GM12873 (cell line): ENCODE measurements at regions not wholly inside any gene's neighbourhood (a gene's known extent, or its start where the extent isn't known, plus 50 kb on each side); places are given as distances from the start of the nearest gene placed in this dataset.

Source experiments
- TF ChIP-seq, protein P1 (sequence below): IDR thresholded peaks from 2 replicates; pipeline ENCODE4 v1.5.1; 2012; ENCODE audit warnings: low read depth, mild to moderate bottlenecking, moderate library complexity, low read length, control low read depth; ENCODE audit not compliant: insufficient read depth; ENCODE audit errors: missing control alignments

DNA sequence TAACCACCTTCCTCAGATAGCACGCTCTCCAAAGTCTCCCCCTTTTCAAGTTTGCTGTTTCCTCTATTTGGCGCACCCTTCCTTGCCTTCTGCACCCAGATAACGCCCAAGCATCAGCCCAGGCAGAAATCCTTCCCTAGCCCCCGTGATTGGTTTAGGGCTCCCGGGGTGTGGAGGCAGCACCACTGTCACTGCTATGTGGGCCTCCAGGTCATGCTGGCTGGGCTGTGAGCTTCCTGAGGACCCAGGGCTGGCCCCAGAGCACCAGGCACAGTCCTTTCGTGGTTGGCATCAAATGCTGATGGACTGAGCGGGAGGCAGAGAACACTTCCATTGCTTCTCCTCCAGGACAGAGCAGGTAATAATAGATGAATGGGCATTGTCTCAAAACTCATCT lies 311.4 kb downstream of the BCL11B start:
- TF ChIP-seq, protein P1, sequence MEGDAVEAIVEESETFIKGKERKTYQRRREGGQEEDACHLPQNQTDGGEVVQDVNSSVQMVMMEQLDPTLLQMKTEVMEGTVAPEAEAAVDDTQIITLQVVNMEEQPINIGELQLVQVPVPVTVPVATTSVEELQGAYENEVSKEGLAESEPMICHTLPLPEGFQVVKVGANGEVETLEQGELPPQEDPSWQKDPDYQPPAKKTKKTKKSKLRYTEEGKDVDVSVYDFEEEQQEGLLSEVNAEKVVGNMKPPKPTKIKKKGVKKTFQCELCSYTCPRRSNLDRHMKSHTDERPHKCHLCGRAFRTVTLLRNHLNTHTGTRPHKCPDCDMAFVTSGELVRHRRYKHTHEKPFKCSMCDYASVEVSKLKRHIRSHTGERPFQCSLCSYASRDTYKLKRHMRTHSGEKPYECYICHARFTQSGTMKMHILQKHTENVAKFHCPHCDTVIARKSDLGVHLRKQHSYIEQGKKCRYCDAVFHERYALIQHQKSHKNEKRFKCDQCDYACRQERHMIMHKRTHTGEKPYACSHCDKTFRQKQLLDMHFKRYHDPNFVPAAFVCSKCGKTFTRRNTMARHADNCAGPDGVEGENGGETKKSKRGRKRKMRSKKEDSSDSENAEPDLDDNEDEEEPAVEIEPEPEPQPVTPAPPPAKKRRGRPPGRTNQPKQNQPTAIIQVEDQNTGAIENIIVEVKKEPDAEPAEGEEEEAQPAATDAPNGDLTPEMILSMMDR = no peak

DNA sequence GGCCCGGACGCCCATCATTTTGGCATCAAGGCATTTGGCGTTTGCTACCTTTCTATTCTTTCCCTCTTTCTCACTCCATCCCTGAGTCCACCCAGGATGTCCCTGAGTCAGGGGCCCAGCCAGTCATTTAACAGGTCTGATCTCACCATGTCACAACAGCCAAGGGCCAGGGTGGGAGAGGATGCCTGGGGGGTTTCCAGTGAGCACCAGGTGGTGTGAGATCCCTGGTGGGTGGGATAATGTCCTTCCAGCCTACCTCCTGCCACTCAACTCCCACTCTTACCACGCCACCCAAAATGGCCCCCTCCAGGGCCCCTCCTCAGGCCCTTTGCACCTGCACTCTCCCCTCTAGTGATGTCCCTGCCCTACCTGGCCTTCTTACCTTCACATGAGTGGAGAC lies 310.8 kb downstream of the BCL11B start:
- TF ChIP-seq, protein P1 = no peak

DNA sequence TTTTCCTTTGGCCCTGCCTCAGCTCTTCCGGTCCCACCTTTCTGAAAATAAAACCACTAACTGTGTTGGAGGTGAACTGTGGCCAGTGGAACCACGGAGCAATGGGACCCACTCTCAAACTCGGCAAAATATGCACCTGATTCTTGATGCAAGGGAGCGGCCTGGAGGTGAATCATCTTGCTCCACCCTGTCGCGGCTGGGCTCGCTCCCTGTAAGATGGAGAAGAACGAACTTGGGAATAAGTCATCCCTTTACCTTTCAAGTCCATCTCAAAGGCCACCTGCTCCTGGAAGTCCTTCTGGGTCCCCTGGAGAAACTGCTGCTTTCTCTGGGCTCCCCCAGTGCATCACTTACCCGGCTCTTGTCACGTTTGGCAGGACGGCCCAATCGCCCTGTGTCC lies 309.9 kb downstream of the BCL11B start:
- TF ChIP-seq, protein P1 = no peak

DNA sequence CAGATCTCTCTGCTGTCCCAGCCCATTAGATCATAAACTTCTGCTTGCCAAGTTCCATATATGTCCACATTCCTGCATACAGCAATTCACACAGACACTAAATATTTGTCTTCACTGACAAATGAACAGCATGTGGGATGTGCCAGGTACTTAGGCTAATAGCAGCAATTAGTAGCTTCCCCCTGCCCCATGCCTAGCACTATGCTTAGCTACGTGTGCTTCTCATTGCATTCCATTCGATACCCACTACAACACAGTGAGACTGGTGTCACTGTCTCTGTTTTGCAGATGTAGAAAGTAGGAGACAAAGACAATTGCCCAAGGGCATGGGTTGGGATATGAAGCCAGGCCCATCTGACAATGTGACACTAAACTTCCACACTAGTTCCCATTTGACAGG lies 308.4 kb downstream of the BCL11B start:
- TF ChIP-seq, protein P1 = no peak

DNA sequence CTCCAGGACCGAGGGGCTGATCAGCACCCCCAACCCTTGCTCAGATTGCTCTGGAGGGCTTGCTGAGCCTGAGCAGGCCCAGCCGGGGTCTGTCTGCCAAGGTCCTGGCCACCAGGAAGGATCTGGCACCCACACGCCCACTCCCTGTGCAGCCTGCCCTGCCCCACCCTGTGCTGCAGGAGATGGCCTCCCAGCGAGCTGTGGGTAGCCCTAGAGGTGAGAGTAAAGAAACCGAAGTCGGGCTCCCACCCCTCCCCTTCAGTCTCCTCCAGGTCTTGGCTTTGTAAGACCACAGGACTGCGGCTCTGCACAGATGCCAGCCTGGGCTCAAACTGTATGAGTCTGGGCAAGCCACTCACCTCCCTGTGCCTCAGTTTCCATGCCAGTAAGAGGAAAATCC lies 307.8 kb downstream of the BCL11B start:
- TF ChIP-seq, protein P1 = no peak

DNA sequence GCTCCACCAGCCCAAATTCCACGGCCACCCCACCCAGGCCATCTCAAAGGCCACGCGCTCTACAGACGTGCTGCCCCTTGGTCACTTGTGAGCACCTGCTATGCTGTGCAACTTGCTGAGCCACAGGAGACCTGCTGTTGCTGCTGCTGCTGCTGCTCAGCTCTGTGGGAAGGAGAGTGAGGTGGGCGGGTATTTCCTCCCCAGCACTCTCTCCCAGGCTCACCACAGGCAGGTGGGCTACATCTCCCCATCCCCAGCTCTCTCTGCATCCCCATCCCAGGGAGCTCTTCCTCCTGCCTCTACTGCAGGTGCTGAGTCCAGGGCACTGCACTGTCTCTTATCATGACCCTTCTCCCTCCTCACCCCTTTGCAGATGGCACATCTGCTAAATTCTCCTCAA lies 306.9 kb downstream of the BCL11B start:
- TF ChIP-seq, protein P1 = no peak

GRCh38 chr14:98966016-98966415 lies 306.0 kb downstream of the BCL11B start:
- TF ChIP-seq, protein P1 = no peak
